22Rv1 (cell line): ENCODE measurements at regions not wholly inside any gene's neighbourhood (a gene's known extent, or its start where the extent isn't known, plus 50 kb on each side); places are given as distances from the start of the nearest gene placed in this dataset.

Source experiments
- ZFX ChIP-seq: fragments of 450-650 bp; IDR thresholded peaks from 2 replicates; pipeline ENCODE4 v1.6.1; 2017; ENCODE audit warnings: antibody characterized with exemption, borderline replicate concordance
- TF ChIP-seq, protein P1 (sequence below): fragments of 450-650 bp; IDR thresholded peaks from 2 replicates; pipeline ENCODE4 v1.5.1; 2017; ENCODE audit warnings: mild to moderate bottlenecking

DNA sequence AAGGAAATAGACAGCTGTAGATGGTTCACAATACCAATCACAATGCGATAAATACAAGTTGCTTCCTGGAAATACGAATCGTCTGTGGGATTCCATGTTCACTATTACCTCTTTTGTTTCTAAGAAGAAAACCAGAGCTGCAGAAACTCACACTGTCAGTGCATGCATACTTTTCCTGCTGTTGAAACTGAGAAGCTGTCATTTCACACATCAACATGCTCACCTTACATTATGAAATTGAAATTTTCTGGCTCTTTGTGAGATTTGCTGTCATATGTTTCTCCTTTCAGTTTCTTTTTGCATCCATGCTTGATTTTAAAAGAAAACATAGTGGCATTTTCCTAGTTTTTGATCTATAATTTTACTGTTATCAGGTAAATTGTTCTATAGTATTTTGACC, 418.3 kb upstream of the HTR2C start:
- TF ChIP-seq, protein P1, sequence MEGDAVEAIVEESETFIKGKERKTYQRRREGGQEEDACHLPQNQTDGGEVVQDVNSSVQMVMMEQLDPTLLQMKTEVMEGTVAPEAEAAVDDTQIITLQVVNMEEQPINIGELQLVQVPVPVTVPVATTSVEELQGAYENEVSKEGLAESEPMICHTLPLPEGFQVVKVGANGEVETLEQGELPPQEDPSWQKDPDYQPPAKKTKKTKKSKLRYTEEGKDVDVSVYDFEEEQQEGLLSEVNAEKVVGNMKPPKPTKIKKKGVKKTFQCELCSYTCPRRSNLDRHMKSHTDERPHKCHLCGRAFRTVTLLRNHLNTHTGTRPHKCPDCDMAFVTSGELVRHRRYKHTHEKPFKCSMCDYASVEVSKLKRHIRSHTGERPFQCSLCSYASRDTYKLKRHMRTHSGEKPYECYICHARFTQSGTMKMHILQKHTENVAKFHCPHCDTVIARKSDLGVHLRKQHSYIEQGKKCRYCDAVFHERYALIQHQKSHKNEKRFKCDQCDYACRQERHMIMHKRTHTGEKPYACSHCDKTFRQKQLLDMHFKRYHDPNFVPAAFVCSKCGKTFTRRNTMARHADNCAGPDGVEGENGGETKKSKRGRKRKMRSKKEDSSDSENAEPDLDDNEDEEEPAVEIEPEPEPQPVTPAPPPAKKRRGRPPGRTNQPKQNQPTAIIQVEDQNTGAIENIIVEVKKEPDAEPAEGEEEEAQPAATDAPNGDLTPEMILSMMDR, result no peak
- TF ChIP-seq ZFX, result no peak
